IMR-90 (cell line): ENCODE measurements at regions not wholly inside any gene's neighbourhood (a gene's known extent, or its start where the extent isn't known, plus 50 kb on each side); places are given as distances from the start of the nearest gene placed in this dataset.

Source experiments
- ATAC-seq: fragments of 200-7000 bp; cut with Tn5 transposase; 2 replicates; pipeline ENCODE4 v1.9.1; 2020; ENCODE audit warnings: low read depth, mild to moderate bottlenecking, moderate library complexity
- BruUV-seq: library from RNA; stranded (reverse); fragments of 400-500 nt; replicated peaks from 2 replicates; lab custom pipeline; 2021; lab: Mats Ljungman, UMichigan
- CTCF ChIA-PET: fragments of 300-600 bp; formaldehyde crosslinking; extraction: SDS; loops from one replicate; lab custom pipeline; 2021; ENCODE audit warnings: antibody characterized with exemption; lab: Yijun Ruan, JAX
- POLR2A ChIA-PET: fragments of 300-600 bp; sonication (Branson Sonifier 250); formaldehyde crosslinking; loops from one replicate; lab custom pipeline; 2022; ENCODE audit warnings: antibody characterized with exemption; ENCODE audit not compliant: unreplicated experiment; lab: Charles Lee
- DNase-seq: peaks from one replicate; pipeline ENCODE4 v3.0.0; 2013
- H2AFZ ChIP-seq: replicated peaks from 2 replicates; pipeline ENCODE3; 2013; ENCODE audit warnings: low read length, mild to moderate bottlenecking; ENCODE audit not compliant: poor library complexity
- H2AK5ac ChIP-seq: 2 replicates; pipeline ENCODE4 v1.6.1; 2013; ENCODE audit warnings: low read depth, low read length, inconsistent platforms
- H2AK9ac ChIP-seq: replicated peaks from 2 replicates; pipeline ENCODE3; 2013; ENCODE audit warnings: mild to moderate bottlenecking, low read depth, low read length, moderate library complexity; ENCODE audit not compliant: poor library complexity
- H2BK120ac ChIP-seq: 2 replicates; pipeline ENCODE4 v1.6.1; 2013; ENCODE audit warnings: low read depth, low read length, inconsistent platforms
- H2BK15ac ChIP-seq: 3 replicates; pipeline ENCODE4 v1.6.1; 2013; ENCODE audit warnings: low read depth, low read length, inconsistent platforms
- H2BK20ac ChIP-seq: 2 replicates; pipeline ENCODE4 v1.6.1; 2013; ENCODE audit warnings: low read depth, mild to moderate bottlenecking, inconsistent platforms, low read length, moderate library complexity
- H2BK5ac ChIP-seq: 2 replicates; pipeline ENCODE4 v1.6.1; 2013; ENCODE audit warnings: mild to moderate bottlenecking, low read depth, low read length, inconsistent platforms; ENCODE audit not compliant: poor library complexity, severe bottlenecking
- H3K14ac ChIP-seq: replicated peaks from 2 replicates; pipeline ENCODE4 v1.6.1; 2013; ENCODE audit warnings: low read depth, low read length, inconsistent platforms
- H3K18ac ChIP-seq: 2 replicates; pipeline ENCODE4 v1.6.1; 2013; ENCODE audit warnings: low read depth, low read length, control low read depth
- H3K23ac ChIP-seq: 2 replicates; pipeline ENCODE4 v1.6.1; 2013; ENCODE audit warnings: low read depth, low read length, inconsistent platforms
- H3K27ac ChIP-seq: 2 replicates; pipeline ENCODE4 v1.5.1; 2013; ENCODE audit warnings: mild to moderate bottlenecking, control low read depth, low read length; ENCODE audit not compliant: insufficient read depth
- H3K27me3 ChIP-seq: 2 replicates; pipeline ENCODE4 v1.6.1; 2013; ENCODE audit warnings: low read length; ENCODE audit not compliant: control insufficient read depth, insufficient read depth
- H3K36me3 ChIP-seq: 2 replicates; pipeline ENCODE4 v1.6.1; 2013; ENCODE audit warnings: low read length, mixed read lengths; ENCODE audit not compliant: control insufficient read depth, insufficient read depth
- H3K4ac ChIP-seq: 2 replicates; pipeline ENCODE4 v1.6.1; 2013; ENCODE audit warnings: low read depth, low read length, inconsistent platforms
- H3K4me1 ChIP-seq: 2 replicates; pipeline ENCODE4 v1.6.1; 2013; ENCODE audit warnings: low read length, mixed read lengths; ENCODE audit not compliant: control insufficient read depth, insufficient read depth
- H3K4me2 ChIP-seq: 2 replicates; pipeline ENCODE4 v1.6.1; 2013; ENCODE audit warnings: low read depth, mild to moderate bottlenecking, control low read depth, low read length, moderate library complexity
- H3K4me3 ChIP-seq: 2 replicates; pipeline ENCODE4 v1.5.1; 2013; ENCODE audit warnings: low read depth, mild to moderate bottlenecking, control low read depth, low read length, moderate library complexity; ENCODE audit not compliant: insufficient read depth
- H3K56ac ChIP-seq: 2 replicates; pipeline ENCODE4 v1.6.1; 2013; ENCODE audit warnings: low read length, inconsistent platforms; ENCODE audit not compliant: insufficient read depth; ENCODE audit errors: extremely low read depth
- H3K79me1 ChIP-seq, 2 experiments: 2 replicates each; pipeline ENCODE4 v1.6.1; 2013; ENCODE audit warnings: low read length in 2 of 2, inconsistent platforms in 1 of 2, low read depth in 1 of 2
- H3K9ac ChIP-seq: 2 replicates; pipeline ENCODE4 v1.6.1; 2013; ENCODE audit warnings: low read depth, low read length, control low read depth
- H3K9me1 ChIP-seq: 2 replicates; pipeline ENCODE4 v1.6.1; 2013; ENCODE audit warnings: low read length, inconsistent platforms; ENCODE audit not compliant: insufficient read depth
- H3K9me3 ChIP-seq: 2 replicates; pipeline ENCODE4 v1.6.1; 2013; ENCODE audit warnings: low read length; ENCODE audit not compliant: control insufficient read depth, insufficient read depth
- H4K20me1 ChIP-seq: 2 replicates; pipeline ENCODE4 v1.6.1; 2013; ENCODE audit warnings: low read length, inconsistent platforms; ENCODE audit not compliant: insufficient read depth
- H4K5ac ChIP-seq: 2 replicates; pipeline ENCODE4 v1.6.1; 2013; ENCODE audit warnings: mild to moderate bottlenecking, low read depth, low read length, control low read depth
- H4K8ac ChIP-seq, 2 experiments: 2 replicates each; pipeline ENCODE4 v1.6.1; 2013; ENCODE audit warnings: low read depth in 2 of 2, low read length in 2 of 2, control low read depth in 1 of 2, inconsistent platforms in 1 of 2
- H4K91ac ChIP-seq: 2 replicates; pipeline ENCODE4 v1.6.1; 2013; ENCODE audit warnings: low read depth, low read length, inconsistent platforms; ENCODE audit not compliant: insufficient read depth
- BHLHE40 ChIP-seq: fragments of 150-350 bp; IDR thresholded peaks from 2 replicates; pipeline ENCODE4 v1.6.1; 2016; ENCODE audit warnings: mild to moderate bottlenecking, low read depth, low read length
- CEBPB ChIP-seq: IDR thresholded peaks from 2 replicates; pipeline ENCODE4 v1.6.1; 2012; ENCODE audit warnings: low read depth, low read length, improper control_type of control experiment
- CHD1 ChIP-seq: IDR thresholded peaks from 2 replicates; pipeline ENCODE4 v1.6.1; 2012; ENCODE audit warnings: low read depth, low read length, improper control_type of control experiment
- CTCF ChIP-seq: conservative IDR thresholded peaks from 2 replicates; pipeline ENCODE4 v1.5.1; 2012; ENCODE audit warnings: mild to moderate bottlenecking, low read depth, low read length, improper control_type of control experiment
- ELK1 ChIP-seq: fragments of 150-350 bp; IDR thresholded peaks from 2 replicates; pipeline ENCODE4 v1.6.1; 2016; ENCODE audit warnings: low read depth, mild to moderate bottlenecking, low read length, moderate library complexity, borderline replicate concordance
- FOS ChIP-seq: fragments of 150-350 bp; IDR thresholded peaks from 2 replicates; pipeline ENCODE4 v1.6.1; 2016; ENCODE audit warnings: low read depth, low read length
- MAFK ChIP-seq: IDR thresholded peaks from 2 replicates; pipeline ENCODE4 v1.6.1; 2012; ENCODE audit warnings: low read depth, low read length, improper control_type of control experiment
- MAZ ChIP-seq: IDR thresholded peaks from 2 replicates; pipeline ENCODE4 v1.6.1; 2012; ENCODE audit warnings: low read depth, mild to moderate bottlenecking, low read length, improper control_type of control experiment, moderate library complexity, borderline replicate concordance
- MXI1 ChIP-seq: IDR thresholded peaks from 2 replicates; pipeline ENCODE4 v1.6.1; 2012; ENCODE audit warnings: low read depth, mild to moderate bottlenecking, low read length, moderate library complexity, borderline replicate concordance
- NFE2L2 ChIP-seq: fragments of 150-350 bp; IDR thresholded peaks from 2 replicates; pipeline ENCODE4 v1.6.1; 2016; ENCODE audit warnings: low read depth, mild to moderate bottlenecking, low read length
- POLR2A ChIP-seq: IDR thresholded peaks from 2 replicates; pipeline ENCODE4 v1.6.1; 2012; ENCODE audit warnings: mild to moderate bottlenecking, low read depth, low read length
- RAD21 ChIP-seq: IDR thresholded peaks from 2 replicates; pipeline ENCODE4 v1.6.1; 2012; ENCODE audit warnings: low read length, improper control_type of control experiment
- RCOR1 ChIP-seq: IDR thresholded peaks from 2 replicates; pipeline ENCODE4 v1.6.1; 2012; ENCODE audit warnings: mild to moderate bottlenecking, low read length, improper control_type of control experiment; ENCODE audit not compliant: insufficient replicate concordance
- RFX5 ChIP-seq: IDR thresholded peaks from 2 replicates; pipeline ENCODE4 v1.8.0; 2012; ENCODE audit warnings: low read depth, mild to moderate bottlenecking, low read length, moderate library complexity
- SMC3 ChIP-seq: fragments of 150-350 bp; IDR thresholded peaks from 2 replicates; pipeline ENCODE4 v1.6.1; 2016; ENCODE audit warnings: low read depth, mild to moderate bottlenecking, antibody characterized with exemption, low read length, moderate library complexity
- USF2 ChIP-seq: fragments of 150-350 bp; IDR thresholded peaks from 2 replicates; pipeline ENCODE4 v1.6.1; 2017; ENCODE audit warnings: mild to moderate bottlenecking, antibody characterized with exemption, low read length, low read depth
- WGBS, 2 experiments: methylation state at CpG; one replicate each; pipeline versions ENCODE4 v1.1.5 to v1.1.7; 2013; ENCODE audit warnings: missing lambda C conversion rate in 2 of 2; ENCODE audit not compliant: insufficient read length in 1 of 2; ENCODE audit errors: extremely low coverage in 2 of 2; 5-methylcytosine and 5-hydroxymethylcytosine counted together
- dilution Hi-C: fragments of 300-500 bp; cut with HindIII; formaldehyde crosslinking; loops from one replicate; pipeline ENCODE4 v1.14.3; 2018; ENCODE audit warnings: low sequenced_read_pairs; ENCODE audit not compliant: unreplicated experiment
- in situ Hi-C: fragments of 300-500 bp; cut with MboI; formaldehyde crosslinking; loops from 3 replicates; pipeline ENCODE4 v1.14.3; 2019; ENCODE audit warnings: low sequenced_read_pairs, inconsistent platforms, mixed read lengths
- intact Hi-C: fragments of 100-400 bp; cut with micrococcal nuclease; formaldehyde crosslinking; loops from 2 replicates; pipeline ENCODE4 v1.10.0; 2022

- Histone ChIP-seq H3K56ac (no peak overlapping the region), H2BK20ac (no peak overlapping the region), H3K27me3 (no peaks in the 10 kb centered on the region), H2BK15ac (no peak overlapping the region), H3K9me3 (no peaks in the 10 kb centered on the region), H3K9me1 (no peaks in the 10 kb centered on the region; the same call in 1 of the 2 replicates), H4K5ac (no peak overlapping the region), H3K4me1 (0 out of 2 replicates have a peak, but pooled peaks cover 3% of the 10 kb centered on the region), H3K4me3 (no peak overlapping the region), H3K14ac (no peak overlapping the region), H3K36me3 (peaks cover under 1% of the 10 kb centered on the region), H2AFZ (no peak overlapping the region), H3K27ac (no peak overlapping the region), H3K18ac (no peak overlapping the region), H4K8ac (no peak overlapping the region), H2AK5ac (no peak overlapping the region), H3K9ac (no peak overlapping the region), H4K20me1 (no peaks in the 10 kb centered on the region), H3K79me1 (no peaks in the 10 kb centered on the region), H2BK5ac (no peak overlapping the region), H4K91ac (no peak overlapping the region), H2BK120ac (no peak overlapping the region), H3K23ac (no peak overlapping the region), H2AK9ac (no peak overlapping the region), H3K4ac (no peak overlapping the region), H3K4me2 (no peak overlapping the region)
- no CpG with 5 or more reads among the region's 6 CpGs for WGBS, 2 experiments
- no peak for DNase-seq
- ChIA-PET POLR2A (no interaction called here), CTCF (no interaction called here)
- no peak for ATAC-seq
- no TSS peak for BruUV-seq
- TF ChIP-seq NFE2L2, result no peak
- TF ChIP-seq RFX5, result no peak
- no peak for TF ChIP-seq RAD21
- no peak for TF ChIP-seq CTCF
- TF ChIP-seq BHLHE40, result no peak
- no peak for TF ChIP-seq MXI1
- no peak for TF ChIP-seq ELK1
- TF ChIP-seq CHD1, result no peak
- TF ChIP-seq MAZ, result no peak
- TF ChIP-seq SMC3, result no peak
- TF ChIP-seq FOS, result no peak
- no peak for TF ChIP-seq MAFK
- TF ChIP-seq CEBPB, result no peak
- no peak for TF ChIP-seq RCOR1
- TF ChIP-seq USF2, result no peak
- no peak for TF ChIP-seq POLR2A
- dilution Hi-C loops (no loop called here), in situ Hi-C loops (no loop called here), intact Hi-C loops (no loop called here)
These were observed 93.4 kb downstream of the BLID start for GRCh38 chr11:122022646-122023045.
